ENCODE measurements at regions not wholly inside any gene's neighbourhood (a gene's known extent, or its start where the extent isn't known, plus 50 kb on each side); places are given as distances from the start of the nearest gene placed in this dataset.

DNA sequence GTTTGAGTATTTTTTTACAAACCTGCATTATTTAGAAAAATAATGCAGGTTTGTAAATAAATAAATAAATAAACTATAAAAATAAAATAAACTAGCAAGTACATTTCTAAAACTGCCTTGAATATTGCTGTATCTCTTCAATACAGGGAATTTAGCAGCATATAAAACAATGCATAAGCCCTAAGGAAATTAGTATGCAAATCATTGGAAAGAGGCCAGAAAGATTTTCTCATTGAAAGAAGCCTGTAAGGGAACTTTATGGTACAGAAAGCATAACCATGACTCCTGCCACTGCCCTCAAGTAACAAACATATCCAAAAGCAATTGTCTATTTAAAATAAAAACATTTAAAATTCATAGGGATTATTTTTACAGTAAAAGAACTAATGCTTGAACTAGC is 387.3 kb downstream of the HINT1 start:
- Histone ChIP-seq H4K20me1 (ENCODE audit: insufficient read depth, low read length) (no peaks in the 10 kb centered on the region), H3K27ac (ENCODE audit: low read length) (no peak overlapping the region), H3K36me3 (replicated peaks; ENCODE audit: low read depth, low read length) (no peaks in the 10 kb centered on the region), H3K79me2 (ENCODE audit: low read length) (no peaks in the 10 kb centered on the region), H3K9ac (ENCODE audit: low read length) (no peak overlapping the region), H3K4me2 (ENCODE audit: low read length) (no peak overlapping the region), H3K9me3 (ENCODE audit: insufficient read depth, low read length) (no peaks in the 10 kb centered on the region), H3K4me3 (ENCODE audit: low read length) (no peak overlapping the region), H3K27me3 (ENCODE audit: low read depth, low read length) (no peaks in the 10 kb centered on the region), H2AFZ (ENCODE audit: low read depth, low read length) (no peak overlapping the region), H3K4me1 (ENCODE audit: low read length) (no peaks in the 10 kb centered on the region)
- TF ChIP-seq EZH2phosphoT487 (IDR thresholded peaks at IDR 0.05; ENCODE audit: low read depth): no peak

DNA sequence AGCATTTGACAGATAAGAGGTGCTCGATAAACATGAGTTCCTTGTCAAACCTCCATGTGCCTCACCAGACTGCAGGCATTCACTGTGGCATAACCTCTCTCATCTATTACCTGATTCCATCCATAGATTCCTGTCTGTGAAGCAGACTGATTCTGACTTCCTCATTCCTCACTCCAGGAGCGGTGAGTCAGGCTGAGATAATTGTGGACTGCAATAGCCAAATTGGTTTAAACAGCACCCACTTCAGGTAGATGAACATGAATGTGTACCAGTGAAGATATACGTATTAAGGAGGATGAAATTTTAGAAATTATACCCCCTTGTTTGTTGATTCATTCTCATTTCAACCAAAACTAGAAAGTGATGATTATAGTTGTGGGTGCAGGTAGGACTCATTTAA is 391.2 kb downstream of the HINT1 start:
- no peak overlapping the region for H3K4me3 ChIP-seq (ENCODE audit: low read length)
- H3K79me2 ChIP-seq (ENCODE audit: low read length): no peaks in the 10 kb centered on the region
- no peak overlapping the region for H3K4me2 ChIP-seq (ENCODE audit: low read length)
- H3K27me3 ChIP-seq (ENCODE audit: low read depth, low read length): no peaks in the 10 kb centered on the region
- H2AFZ ChIP-seq (ENCODE audit: low read depth, low read length): no peak overlapping the region
- H4K20me1 ChIP-seq (ENCODE audit: insufficient read depth, low read length): no peaks in the 10 kb centered on the region
- no peaks in the 10 kb centered on the region for H3K9me3 ChIP-seq (ENCODE audit: insufficient read depth, low read length)
- TF ChIP-seq, protein P1, sequence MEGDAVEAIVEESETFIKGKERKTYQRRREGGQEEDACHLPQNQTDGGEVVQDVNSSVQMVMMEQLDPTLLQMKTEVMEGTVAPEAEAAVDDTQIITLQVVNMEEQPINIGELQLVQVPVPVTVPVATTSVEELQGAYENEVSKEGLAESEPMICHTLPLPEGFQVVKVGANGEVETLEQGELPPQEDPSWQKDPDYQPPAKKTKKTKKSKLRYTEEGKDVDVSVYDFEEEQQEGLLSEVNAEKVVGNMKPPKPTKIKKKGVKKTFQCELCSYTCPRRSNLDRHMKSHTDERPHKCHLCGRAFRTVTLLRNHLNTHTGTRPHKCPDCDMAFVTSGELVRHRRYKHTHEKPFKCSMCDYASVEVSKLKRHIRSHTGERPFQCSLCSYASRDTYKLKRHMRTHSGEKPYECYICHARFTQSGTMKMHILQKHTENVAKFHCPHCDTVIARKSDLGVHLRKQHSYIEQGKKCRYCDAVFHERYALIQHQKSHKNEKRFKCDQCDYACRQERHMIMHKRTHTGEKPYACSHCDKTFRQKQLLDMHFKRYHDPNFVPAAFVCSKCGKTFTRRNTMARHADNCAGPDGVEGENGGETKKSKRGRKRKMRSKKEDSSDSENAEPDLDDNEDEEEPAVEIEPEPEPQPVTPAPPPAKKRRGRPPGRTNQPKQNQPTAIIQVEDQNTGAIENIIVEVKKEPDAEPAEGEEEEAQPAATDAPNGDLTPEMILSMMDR (IDR thresholded peaks at IDR 0.05; ENCODE audit: low read depth, low read length): no peak
- no peak for TF ChIP-seq EZH2phosphoT487 (IDR thresholded peaks at IDR 0.05; ENCODE audit: low read depth)
- H3K27ac ChIP-seq (ENCODE audit: low read length): no peak overlapping the region
- no peaks in the 10 kb centered on the region for H3K4me1 ChIP-seq (ENCODE audit: low read length)
- H3K9ac ChIP-seq (ENCODE audit: low read length): no peak overlapping the region
- no peaks in the 10 kb centered on the region for H3K36me3 ChIP-seq (replicated peaks; ENCODE audit: low read depth, low read length)

DNA sequence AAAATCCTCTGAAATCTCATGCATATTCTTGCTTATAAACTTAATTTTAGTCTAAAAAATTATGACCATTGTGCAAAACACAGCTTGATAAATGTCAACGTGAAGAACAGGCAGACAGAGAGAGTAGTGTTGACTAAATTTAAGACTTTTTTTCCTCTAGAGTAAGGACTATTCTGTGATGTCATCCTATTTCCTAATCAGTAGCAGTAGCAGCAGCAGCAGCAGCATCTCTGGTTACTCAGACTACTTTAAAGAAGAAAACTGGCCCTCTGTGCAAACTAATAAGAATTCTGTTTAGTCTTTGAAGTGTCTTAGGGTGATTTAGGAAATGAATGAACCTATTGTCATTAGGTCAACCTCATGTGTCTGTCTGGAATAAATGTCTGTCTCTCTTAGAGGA is 403.0 kb downstream of the HINT1 start:
- Histone ChIP-seq H3K4me1 (ENCODE audit: low read length) (peaks cover 14% of the 10 kb centered on the region), H3K4me2 (ENCODE audit: low read length) (no peak overlapping the region), H3K79me2 (ENCODE audit: low read length) (no peaks in the 10 kb centered on the region), H4K20me1 (ENCODE audit: insufficient read depth, low read length) (no peaks in the 10 kb centered on the region), H3K9me3 (ENCODE audit: insufficient read depth, low read length) (no peaks in the 10 kb centered on the region), H3K36me3 (replicated peaks; ENCODE audit: low read depth, low read length) (no peaks in the 10 kb centered on the region), H3K4me3 (ENCODE audit: low read length) (no peak overlapping the region), H3K27ac (ENCODE audit: low read length) (no peak overlapping the region), H3K9ac (ENCODE audit: low read length) (no peak overlapping the region), H2AFZ (ENCODE audit: low read depth, low read length) (no peak overlapping the region), H3K27me3 (ENCODE audit: low read depth, low read length) (no peaks in the 10 kb centered on the region)
- TF ChIP-seq, protein P1 (IDR thresholded peaks at IDR 0.05; ENCODE audit: low read depth, low read length): no peak
- TF ChIP-seq EZH2phosphoT487 (IDR thresholded peaks at IDR 0.05; ENCODE audit: low read depth): no peak

DNA sequence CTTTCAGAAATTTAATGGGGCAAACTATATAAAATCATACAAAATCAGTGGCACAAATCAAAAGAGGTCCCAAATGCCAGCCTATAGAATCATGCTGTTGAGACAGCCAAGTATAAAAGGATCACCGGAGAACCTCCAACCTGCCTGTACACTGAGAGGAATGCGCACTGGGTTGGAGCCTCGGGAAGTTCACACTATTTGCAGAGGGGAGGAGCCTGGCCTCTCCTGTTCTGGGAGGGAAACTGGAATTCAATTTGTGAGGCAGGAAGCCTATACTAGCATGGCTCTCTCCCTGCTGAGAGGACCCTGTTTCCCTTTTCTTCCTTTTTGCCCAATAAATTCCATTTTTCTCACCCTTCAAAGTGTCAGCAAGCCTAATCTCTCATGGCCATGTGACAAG is 406.0 kb downstream of the HINT1 start:
- H3K4me2 ChIP-seq (ENCODE audit: low read length): no peak overlapping the region

More for the DNA sequence above, 406.0 kb downstream of the HINT1 start:
- Histone ChIP-seq H3K9ac (ENCODE audit: low read length) (no peak overlapping the region), H3K9me3 (ENCODE audit: insufficient read depth, low read length) (no peaks in the 10 kb centered on the region), H3K4me3 (ENCODE audit: low read length) (no peak overlapping the region), H3K27me3 (ENCODE audit: low read depth, low read length) (no peaks in the 10 kb centered on the region), H2AFZ (ENCODE audit: low read depth, low read length) (no peak overlapping the region), H3K27ac (ENCODE audit: low read length) (no peak overlapping the region), H3K4me1 (ENCODE audit: low read length) (no peaks in the 10 kb centered on the region), H3K36me3 (replicated peaks; ENCODE audit: low read depth, low read length) (no peaks in the 10 kb centered on the region), H4K20me1 (ENCODE audit: insufficient read depth, low read length) (no peaks in the 10 kb centered on the region), H3K79me2 (ENCODE audit: low read length) (no peaks in the 10 kb centered on the region)
- no peak for TF ChIP-seq EZH2phosphoT487 (IDR thresholded peaks at IDR 0.05; ENCODE audit: low read depth)
- TF ChIP-seq, protein P1 (IDR thresholded peaks at IDR 0.05; ENCODE audit: low read depth, low read length): no peak
